HG03558 (cell line): ENCODE measurements at regions not wholly inside any gene's neighbourhood (a gene's known extent, or its start where the extent isn't known, plus 50 kb on each side); places are given as distances from the start of the nearest gene placed in this dataset.
"Not testable (repeated sequence)": the region's sequence is repeated elsewhere in the genome, so short reads cannot be mapped to it uniquely, and the experiment has no call there.

ENCODE experiments used
- ATAC-seq: cut with Tn5 transposase; IDR thresholded peaks from one replicate; pipeline ENCODE4 v1.9.1; 2021; ENCODE audit warnings: moderate number of reproducible peaks; ENCODE audit not compliant: unreplicated experiment; ENCODE audit errors: extremely low read depth

DNA sequence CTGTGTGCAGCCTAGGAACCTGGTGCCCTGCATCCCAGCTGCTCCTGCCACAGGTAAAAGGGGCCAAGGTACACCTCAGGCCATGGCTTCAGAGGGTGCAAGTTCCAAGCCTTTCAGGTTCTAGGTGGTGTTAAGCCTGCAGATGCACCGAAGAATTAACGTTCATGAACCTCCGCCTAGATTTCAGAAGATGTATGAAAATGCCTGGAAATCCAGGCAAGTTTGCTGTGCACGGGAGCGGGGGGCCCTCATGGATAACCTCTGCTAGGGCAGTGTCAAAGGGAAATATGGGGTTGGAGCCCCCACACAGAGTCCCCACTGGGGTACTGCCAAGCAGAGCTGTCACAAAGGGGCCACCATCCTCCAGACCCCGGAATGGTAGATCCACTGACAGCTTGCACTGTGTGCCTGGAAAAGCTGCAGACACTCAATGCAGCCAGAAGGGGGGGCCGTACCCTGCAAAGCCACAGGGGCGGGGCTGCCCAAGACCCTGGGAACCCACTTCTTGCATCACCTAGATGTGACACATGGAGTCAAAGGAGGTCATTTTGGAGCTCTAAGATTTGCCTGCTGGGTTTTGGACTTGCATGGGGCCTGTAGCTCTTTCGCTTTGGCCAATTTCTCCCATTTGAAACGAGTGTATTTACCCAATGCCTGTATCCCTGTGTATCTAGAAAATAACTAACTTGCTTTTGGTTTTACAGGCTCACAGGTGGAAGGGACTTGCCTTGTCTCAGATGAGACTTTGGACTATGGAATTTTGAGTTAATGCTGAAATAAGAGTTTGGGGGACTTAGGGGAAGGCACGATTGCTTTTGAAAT is 145.2 kb upstream of the C1QTNF3 start:
- not testable (repeated sequence) for ATAC-seq

DNA sequence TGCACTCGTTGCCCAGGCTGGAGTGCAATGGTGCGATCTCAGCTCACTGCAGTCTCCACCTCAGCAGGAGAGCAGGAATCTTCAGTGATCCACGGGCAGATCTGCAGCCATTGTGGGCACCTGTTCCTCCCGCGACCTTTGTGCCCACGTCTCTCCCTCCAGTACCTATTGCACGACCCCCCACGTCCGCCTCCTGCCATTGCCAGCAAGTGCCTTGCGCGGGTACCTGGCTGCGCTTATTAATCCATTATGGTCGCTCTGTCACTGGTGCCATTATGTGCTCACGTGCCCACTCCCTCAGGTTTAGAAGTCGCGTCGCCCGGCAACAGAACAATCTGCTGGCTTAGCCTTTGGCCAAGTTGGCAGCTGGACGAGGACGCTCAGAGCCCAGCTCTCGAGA is 146.2 kb upstream of the C1QTNF3 start:
- ATAC-seq = not testable (repeated sequence)

DNA sequence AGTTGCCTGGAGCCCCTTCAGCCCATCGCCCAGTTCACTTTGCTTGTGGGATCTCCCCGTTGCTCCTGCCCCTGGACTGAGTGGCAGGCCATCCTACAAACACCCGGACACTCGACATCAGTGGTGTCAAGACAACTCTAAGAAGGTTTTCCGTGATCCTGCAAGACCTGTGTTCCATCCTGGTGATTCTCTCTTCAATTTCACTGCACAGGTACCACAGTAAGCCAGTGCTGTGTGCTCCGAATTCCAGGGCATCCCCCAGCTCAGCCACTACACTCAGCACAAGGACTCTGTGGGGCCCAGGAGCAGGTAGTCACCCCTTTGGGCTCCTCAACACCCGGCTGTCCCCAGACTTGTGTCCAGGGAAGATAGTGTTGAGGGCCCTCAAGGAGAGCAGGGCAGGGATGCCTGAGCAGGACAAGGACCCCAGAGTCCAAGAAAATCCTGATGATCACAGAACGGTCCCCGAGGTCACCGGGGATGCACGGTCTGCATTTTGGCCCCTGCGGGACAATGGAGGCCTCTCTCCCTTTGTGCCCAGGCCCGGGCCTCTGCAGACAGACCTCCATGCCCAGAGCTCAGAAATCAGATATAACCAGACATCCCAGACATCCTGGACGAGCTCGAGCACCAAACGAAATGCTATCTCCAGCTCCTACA is 146.9 kb upstream of the C1QTNF3 start:
- not testable (repeated sequence) for ATAC-seq

DNA sequence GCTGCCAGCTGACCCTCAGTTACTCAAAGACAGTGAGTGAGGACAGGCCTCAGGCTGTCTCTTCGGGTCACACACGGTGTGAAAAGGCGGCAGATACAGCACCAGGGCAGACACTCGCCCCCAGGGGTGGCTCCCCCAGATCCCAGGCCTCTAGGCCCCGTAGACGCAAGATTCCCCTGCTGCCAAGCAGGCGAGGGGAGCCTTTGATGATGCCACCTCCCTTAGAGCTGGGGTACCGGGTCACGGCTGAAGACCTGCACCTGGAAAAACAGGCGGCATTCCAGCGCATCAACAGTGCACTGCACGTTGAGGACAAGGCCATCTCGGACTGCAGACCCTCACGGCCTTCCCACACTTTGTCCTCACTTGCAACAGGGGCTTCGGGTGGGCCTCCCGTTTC is 147.5 kb upstream of the C1QTNF3 start:
- ATAC-seq = not testable (repeated sequence)

DNA sequence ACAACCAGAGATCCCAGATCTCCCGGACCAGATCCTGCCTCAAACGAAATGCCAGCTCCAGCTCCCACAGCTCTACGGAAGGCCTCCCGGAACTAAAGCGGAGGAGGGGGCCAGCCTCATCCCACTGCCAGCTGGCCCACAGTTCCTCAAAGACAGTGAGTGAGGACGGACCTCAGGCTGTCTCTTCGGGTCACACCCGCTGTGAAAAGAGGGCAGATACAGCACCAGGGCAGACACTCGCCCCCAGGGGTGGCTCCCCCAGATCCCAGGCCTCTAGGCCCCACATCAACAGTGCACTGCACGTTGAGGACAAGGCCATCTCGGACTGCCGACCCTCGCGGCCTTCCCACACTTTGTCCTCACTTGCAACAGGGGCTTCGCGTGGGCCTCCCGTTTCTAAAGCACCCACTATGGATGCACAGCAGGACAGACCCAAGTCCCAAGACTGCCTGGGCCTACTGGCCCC is 148.3 kb upstream of the C1QTNF3 start:
- ATAC-seq = not testable (repeated sequence)

DNA sequence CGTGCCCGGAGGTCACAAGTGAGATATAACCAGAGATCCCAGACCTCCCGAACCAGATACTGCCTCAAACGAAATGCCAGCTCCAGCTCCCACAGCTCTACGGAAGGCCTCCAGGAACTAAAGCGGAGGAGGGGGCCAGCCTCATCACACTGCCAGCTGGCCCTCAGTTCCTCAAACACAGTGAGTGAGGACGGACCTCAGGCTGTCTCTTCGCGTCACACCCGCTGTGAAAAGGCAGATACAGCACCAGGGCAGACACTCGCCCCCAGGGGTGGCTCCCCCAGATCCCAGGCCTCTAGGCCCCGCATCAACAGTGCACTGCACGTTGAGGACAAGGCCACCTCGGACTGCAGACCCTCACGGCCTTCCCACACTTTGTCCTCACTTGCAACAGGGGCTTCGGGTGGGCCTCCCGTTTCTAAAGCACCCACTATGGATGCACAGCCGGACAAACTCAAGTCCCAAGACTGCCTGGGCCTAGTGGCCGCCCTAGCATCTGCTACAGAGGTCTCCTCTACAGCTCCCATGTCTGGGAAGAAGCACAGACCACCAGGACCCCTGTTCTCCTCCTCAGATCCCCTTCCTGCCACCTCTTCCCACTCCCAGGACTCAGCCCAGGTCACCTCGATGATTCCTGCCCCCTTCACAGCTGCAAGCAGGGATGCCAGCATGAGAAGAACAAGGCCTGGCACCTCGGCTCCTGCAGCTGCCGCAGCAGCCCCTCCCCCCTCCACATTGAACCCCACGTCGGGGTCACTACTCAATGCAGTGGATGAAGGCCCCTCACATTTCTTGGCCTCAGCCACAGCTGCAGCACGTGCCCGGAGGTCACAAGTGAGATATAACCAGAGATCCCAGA is 149.3 kb upstream of the C1QTNF3 start:
- not testable (repeated sequence) for ATAC-seq

DNA sequence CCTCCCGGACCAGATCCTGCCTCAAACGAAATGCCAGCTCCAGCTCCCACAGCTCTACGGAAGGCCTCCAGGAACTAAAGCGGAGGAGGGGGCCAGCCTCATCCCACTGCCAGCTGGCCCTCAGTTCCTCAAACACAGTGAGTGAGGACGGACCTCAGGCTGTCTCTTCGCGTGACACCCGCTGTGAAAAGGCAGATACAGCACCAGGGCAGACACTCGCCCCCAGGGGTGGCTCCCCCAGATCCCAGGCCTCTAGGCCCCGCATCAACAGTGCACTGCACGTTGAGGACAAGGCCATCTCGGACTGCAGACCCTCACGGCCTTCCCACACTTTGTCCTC is 149.9 kb upstream of the C1QTNF3 start:
- ATAC-seq = not testable (repeated sequence)

DNA sequence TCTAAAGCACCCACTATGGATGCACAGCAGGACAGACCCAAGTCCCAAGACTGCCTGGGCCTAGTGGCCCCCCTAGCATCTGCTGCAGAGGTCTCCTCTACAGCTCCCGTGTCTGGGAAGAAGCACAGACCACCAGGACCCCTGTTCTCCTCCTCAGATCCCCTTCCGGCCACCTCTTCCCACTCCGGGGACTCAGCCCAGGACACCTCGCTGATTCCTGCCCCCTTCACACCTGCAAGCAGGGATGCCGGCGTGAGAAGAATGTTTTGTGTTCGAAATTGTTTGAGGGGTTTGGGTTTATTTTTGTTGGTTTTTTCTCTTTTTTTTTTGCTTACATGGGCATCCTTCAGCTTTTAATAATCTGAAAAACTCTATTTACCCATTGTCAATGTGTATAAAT is 150.3 kb upstream of the C1QTNF3 start:
- not testable (repeated sequence) for ATAC-seq

DNA sequence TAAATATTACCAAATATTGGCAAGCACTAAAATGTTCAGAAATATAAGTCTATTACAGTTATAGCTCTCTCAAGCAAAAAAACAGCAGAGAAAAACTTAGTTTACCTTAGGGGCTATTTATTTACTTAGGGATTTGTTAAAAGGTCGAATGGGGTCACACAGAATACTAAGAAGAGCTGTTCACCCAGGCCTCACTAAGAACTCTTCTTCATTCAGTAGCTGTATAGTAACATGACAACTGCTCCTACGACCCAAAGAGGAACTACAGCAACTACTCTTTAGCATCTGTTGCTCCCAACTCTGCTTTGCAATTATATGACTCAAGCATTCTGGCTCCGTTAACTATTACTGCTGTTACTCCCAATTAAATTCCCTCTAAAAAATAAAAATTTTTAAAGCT is 150.8 kb upstream of the C1QTNF3 start:
- ATAC-seq = not testable (repeated sequence)

DNA sequence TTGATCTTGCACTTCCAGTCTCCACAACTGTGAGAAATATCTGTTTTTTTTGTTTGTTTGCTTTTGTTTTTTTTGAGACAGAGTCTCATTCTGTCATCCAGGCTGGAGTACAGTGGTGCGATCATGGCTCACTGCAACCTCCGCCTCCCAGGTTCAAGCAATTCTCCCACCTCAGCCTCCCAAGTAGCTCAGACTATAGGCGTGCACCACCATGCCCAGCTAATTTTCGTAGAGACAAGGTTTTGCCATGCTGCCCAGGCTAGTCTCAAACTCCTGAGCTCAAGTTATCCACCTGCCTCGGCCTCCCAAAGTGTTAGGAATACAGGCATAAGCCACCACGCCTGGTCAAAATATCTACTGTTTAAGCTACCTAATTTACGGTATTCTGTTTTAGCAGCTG is 153.1 kb upstream of the C1QTNF3 start:
- ATAC-seq = not testable (repeated sequence)

DNA sequence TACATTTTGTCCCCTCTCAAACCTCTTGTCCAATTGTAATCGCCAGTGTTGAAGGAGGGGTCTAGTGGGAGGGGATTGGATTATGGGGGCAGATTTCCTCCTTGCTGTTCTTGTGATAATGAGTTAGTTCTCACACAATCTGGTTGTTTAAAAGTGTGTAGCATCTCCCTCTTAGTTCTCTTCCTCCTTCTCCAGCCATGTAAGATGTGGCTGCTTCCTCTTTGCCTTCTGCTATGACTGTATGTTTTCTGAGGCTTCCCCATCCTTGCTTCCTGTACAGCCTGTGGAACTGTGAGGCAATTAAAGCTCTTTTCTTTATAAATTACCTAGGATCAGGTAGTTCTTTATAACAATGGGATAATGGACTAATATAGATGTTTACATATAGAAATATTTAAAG is 162.3 kb upstream of the C1QTNF3 start:
- ATAC-seq = not testable (repeated sequence)

DNA sequence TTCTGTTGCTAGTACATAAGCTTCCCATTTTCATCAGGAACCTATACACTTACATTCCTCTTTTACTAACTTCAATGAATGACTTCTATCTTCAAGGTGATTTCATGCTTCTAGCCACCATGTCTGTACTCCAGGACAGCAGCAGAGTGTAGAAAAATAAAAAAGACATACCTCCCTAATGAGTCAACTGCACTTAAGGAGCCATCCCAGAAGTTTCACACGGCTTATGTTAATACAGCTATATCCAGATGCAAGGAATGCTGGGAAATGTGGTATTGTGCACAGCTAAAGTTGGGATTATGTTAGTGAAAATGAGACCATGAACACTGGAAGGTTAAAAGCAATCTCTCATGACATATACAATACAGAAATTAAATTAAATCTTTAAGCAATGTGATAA is 174.4 kb upstream of the C1QTNF3 start:
- not testable (repeated sequence) for ATAC-seq

DNA sequence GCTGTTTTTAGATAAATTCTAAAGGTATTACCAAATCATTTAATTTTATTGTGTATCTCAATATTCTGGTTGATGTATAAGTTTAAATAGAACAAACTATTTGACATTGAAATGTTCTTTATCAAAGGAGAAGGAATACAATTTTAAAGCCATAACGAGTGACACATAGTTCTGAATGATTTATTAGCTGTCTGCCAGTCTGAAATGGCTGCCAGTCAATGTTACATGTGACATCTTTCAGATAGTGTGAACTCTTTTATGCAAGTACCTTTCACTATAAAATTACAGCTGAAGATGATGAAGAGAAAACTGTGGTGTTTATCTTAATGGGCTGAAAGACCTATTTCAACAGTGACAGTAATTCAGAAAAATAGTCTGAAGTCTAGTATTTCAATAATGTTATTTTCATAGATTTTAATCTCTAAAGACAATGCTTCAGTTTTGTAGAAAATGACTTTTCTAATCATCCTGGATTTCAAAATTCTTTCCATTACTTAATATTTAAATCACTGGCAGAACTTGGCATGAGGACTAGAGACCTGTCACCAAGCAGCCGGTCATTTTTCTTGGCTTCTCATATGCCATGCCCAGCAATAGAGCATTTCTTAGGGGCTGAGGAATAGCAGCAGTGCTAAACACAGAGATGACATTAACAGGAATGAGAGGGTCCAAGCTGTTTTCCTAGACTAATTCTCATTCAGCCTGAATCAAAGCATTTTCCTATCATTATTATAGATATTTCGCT is 178.5 kb upstream of the C1QTNF3 start:
- not testable (repeated sequence) for ATAC-seq

DNA sequence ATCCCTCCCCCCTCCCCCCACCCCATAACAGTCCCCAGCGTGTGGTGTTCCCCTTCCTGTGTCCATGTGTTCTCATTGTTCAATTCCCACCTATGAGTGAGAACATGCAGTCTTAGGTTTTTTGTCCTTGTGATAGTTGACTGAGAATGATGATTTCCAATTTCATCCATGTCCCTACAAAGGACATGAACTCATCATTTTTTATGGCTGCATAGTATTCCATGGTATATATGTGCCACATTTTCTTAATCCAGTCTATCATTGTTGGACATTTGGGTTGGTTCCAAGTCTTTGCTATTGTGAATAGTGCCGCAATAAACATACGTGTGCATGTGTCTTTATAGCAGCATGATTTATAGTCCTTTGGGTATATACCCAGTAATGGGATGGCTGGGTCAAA is 180.1 kb upstream of the C1QTNF3 start:
- ATAC-seq = not testable (repeated sequence)

DNA sequence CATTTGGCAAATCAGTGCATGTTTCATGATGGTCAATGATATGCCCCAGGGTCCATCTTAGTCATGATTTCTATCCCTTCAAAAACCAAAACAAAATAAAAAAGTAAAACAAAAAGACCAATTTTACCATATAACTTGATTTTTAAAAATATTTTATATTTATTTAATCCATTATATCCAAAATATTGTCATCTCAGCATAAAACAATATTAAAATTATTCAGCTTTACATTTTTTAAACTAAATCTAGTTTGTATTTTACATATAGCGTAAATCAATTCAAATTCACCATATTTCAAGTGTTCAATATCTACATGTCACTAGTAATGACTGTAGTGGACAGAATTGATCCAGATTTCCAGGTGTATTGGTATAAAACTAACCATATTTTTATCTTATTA is 187.4 kb upstream of the C1QTNF3 start:
- not testable (repeated sequence) for ATAC-seq

DNA sequence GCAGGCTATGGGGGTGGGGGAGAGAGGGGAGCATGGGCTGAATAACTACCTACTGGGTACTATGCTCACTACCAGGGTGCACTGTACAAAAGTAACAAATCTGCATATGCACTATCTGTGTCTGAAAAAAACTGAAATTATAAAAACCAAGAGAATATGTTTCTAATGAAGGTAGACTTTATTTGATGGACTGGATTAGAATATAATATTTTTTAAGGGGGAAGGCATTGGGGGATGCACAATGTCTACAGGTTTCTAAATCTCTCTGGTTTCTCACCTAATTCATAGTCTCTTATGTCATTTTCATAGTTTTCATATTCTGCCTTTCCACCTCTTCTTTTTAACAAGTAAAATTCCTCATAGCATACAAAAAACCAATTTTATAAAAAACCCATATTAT is 200.8 kb upstream of the C1QTNF3 start:
- ATAC-seq = not testable (repeated sequence)

DNA sequence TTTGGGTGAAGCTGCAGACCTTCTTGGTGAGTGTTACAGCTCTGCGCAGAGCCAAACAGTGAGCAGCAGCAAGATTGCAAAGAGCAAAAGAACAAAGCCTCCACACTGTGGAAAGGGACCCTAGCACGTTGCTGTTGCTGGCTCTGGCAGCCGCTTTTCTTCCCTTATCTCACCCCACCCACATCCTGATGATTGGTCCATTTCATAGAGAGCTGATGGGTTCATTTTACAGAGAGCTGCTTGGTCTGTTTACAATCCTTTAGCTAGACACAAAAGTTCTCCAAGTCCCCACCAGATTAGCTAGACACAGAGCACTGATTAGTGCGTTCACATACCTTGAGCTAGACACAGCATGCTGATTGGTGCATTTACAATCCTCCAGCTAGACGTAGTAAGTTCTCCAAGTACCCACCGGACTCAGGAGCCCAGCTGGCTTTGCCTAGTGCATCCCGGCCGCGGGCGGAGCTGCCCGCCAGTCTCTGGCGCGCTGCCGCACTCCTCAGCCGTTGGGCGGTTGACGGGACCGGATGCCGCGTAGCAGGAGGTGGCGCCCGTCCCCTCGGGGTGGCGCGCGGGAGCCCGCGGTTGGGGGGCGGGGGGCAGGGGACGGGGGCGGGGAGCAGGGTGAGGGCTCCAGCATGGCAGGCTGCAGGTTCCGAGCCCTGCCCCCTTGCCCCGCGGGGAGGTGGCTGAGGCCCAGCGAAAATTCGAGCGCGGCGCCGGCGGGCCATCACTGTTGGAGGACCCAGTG is 201.4 kb upstream of the C1QTNF3 start:
- ATAC-seq = not testable (repeated sequence)

DNA sequence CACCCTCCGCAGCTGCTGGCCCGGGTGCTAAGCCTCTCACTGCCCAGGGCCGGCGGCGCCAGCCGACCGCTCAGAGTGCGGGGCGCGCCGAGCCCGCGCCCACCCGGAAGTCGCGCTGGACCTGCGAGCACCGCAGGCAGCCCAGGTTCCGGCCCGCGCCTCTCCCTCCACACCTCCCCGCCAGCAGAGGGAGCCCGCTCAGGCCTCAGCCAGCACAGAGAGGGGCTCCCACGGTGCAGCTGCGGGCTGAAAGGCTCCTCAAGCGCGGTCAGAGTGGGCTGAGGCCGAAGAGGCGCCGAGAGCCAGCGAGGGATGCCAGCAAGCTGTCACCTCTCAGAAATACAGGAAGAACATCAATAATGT is 202.0 kb upstream of the C1QTNF3 start:
- not testable (repeated sequence) for ATAC-seq

DNA sequence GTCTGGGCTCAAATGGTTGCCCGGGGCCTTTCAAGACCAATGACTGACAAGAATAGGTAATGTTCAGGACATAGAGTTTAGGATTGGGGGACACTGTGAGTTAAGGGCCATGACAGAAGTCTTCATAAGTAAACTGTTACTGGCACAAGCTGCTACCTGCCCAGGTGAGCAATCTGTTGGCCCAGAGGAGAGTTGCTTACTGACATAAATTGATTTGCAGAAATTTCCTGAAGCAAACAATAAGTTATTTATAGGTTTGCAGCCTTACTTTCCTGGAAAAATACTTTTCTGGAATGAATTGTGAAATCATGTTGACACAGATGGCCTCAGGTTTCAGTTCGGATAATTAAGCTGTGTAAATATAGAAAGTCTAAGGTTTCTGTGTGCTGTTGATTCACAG is 202.8 kb upstream of the C1QTNF3 start:
- not testable (repeated sequence) for ATAC-seq
